Suprapubic skin (tissue), 3 donors: ENCODE measurements at regions not wholly inside any gene's neighbourhood (a gene's known extent, or its start where the extent isn't known, plus 50 kb on each side); places are given as distances from the start of the nearest gene placed in this dataset.

Source experiments
- CTCF ChIP-seq, 2 donors: fragments of 200-600 bp in 1 of 2; fragments of 450-650 bp in 1 of 2; sonication (generic) in 1 of 2; IDR thresholded peaks; one replicate each; pipeline ENCODE4 v1.5.1; 2016 to 2019; ENCODE audit warnings: antibody characterized with exemption in 2 of 2, mild to moderate bottlenecking in 1 of 2, moderate library complexity in 1 of 2
- EP300 ChIP-seq: sonication (generic); formaldehyde crosslinking; IDR thresholded peaks from one replicate; pipeline ENCODE4 v1.6.1; 2017; ENCODE audit warnings: antibody characterized with exemption
- POLR2A ChIP-seq, 2 donors: fragments of 450-650 bp; IDR thresholded peaks; one replicate each; pipeline ENCODE4 v1.6.1; 2017; ENCODE audit warnings: antibody characterized with exemption in 2 of 2, mild to moderate bottlenecking in 2 of 2, moderate library complexity in 2 of 2

GRCh38 chr4:146051728-146052391, 113.2 kb upstream of the ZNF827 start:
- TF ChIP-seq CTCF (IDR thresholded peaks at IDR 0.05) (no peak), EP300 (no peak), POLR2A (IDR thresholded peaks at IDR 0.05) (no peak)
